GM19023 (cell line): ENCODE measurements at regions not wholly inside any gene's neighbourhood (a gene's known extent, or its start where the extent isn't known, plus 50 kb on each side); places are given as distances from the start of the nearest gene placed in this dataset.
"Not testable (repeated sequence)": the region's sequence is repeated elsewhere in the genome, so short reads cannot be mapped to it uniquely, and the experiment has no call there.

Experiments
- ATAC-seq: cut with Tn5 transposase; IDR thresholded peaks from one replicate; pipeline ENCODE4 v1.9.1; 2021; ENCODE audit warnings: mild to moderate bottlenecking, moderate library complexity; ENCODE audit not compliant: unreplicated experiment

DNA sequence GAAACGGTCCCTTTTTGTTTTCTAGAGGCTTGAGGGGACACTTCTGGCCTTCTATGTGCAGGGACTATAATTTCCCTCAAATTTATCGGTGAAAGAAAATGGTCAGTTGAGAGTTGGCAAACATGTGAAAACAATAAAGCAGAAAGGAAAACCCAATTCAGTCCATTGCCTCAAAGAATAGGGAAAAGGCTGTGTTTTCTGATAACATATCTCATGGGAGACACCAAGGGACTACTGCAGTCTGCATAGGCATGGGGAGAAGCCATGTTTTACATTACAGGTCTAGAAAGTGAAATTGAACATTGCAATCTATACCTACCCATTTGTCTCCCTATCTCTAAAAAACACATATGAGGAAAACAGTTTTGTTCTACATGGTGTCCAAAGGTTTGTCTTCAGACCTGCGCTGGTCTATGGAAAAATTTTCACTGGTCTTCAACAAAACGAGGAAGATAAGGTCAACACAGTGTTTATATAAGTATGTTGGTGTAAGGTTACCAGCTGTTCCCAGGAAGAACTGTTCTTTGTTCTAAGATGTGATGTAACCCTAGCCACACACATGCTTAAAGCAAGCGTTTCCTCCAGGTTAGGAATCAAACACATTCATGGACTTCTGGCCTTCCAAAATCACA is 179.7 kb downstream of the MREG start:
- ATAC-seq, result no peak

DNA sequence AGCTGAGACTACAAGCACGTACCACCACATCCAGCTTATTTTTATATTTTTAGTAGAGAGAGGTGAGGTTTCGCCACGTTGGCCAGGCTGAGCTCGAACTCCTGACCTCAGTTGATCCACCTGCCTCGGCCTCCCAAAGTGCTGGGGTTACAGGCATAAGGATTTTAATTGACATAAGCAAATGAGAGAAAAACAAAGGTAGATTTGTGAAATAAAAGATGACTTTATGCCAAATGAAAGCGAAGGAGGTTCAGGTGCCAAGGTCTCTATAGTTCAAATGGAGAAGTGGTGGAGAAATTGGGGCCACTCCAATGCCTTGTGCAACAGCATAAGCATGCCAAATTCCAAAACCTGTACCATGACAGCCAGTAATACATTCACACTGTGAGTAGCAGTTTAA is 180.6 kb downstream of the MREG start:
- ATAC-seq, result no peak

DNA sequence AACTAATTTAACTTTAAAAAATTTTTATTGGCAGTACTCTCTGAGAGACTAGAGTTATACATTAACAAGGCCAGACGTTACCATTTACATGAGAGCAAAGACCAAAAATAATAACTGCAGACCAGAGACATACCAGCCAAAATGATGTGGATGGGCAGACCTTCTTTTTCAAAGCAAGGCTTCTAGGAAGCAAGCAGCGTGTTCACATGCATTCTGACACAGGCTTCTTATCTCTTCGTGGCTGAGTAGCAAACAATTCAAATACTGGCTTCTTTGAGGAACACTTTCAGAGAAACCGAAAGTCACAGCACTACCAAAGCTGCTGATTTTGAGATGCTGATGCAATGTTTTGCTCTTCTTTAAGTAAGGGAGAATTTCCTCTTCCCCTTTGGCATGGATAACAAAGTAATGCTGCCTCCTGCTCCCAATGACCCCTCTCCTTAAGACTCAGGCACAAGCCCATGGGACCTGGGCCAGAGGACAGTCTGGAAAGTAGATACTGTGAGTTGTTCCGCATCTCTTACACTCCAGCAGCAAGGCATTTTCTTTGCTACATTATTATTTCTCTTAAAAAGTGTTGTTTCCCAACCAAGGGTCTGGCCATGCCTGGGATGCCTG is 181.9 kb downstream of the MREG start:
- no peak for ATAC-seq

DNA sequence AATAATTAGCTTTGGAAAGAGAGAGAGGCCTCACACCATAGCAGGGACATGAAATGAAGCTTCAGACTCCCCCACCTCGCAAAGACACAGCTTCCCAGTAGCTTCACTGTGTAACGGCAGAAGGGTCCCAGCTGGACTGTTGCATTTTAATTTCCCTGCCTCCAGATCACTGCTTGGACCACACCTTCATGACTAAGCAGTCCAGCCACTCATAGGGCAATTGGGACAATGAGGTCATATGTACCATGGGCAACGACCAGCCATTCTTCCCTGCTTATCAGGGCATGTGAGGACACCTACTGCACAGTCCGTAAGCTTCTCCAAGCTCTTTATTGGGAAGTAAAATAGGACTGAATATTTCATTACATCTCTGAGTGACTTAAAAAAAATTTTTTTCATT is 183.0 kb downstream of the MREG start:
- no peak for ATAC-seq

DNA sequence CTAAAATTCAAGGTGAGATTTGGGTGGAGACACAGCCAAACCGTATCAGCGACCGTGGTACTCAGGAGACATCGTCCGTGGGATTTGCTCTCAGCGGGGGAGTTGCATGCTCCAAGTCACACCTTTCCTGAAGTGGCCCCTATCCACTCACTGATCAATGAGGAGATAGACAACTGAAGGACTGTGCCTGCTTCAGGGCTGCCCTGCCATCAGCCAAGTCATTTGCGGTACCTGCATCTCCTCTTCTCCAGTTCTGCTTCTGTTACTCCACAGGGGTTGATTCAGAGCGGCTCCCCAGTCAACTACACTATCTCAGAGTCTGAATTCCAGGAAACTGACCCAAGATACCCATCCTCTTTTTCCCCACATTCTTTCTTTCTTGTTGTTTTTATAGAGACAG is 184.1 kb downstream of the MREG start:
- ATAC-seq, result no peak

DNA sequence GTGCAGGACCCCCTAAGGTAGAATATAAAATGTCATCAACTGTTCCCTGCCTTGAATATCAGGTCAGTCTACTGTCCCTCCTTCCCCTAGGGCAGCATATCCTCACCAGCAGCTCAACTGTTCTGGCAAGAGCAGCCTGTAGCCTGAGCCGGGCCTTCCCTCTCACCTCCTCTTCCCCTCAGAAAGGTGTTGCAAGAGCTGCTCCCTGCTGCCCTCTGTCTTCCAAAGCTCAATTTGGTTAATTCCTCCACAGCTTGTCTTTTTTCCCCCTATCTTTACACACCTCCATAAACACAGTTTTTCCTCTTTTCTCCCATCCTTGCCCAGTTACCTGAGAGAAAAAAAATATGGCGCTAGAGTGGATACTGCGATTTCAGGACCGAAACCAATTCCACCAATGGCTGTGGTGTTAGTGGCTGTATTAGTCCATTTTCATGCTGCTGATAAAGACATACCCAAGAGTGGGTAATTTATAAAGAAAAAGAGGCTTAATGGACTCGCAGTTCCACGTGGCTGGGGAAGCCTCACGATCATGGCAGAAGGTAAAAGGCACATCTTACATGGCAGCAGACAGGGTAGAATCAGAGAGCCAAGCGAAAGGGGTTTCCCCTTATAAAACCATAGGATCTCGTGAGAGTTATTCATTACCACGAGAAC is 184.7 kb downstream of the MREG start:
- ATAC-seq, result peak; percentile 93

DNA sequence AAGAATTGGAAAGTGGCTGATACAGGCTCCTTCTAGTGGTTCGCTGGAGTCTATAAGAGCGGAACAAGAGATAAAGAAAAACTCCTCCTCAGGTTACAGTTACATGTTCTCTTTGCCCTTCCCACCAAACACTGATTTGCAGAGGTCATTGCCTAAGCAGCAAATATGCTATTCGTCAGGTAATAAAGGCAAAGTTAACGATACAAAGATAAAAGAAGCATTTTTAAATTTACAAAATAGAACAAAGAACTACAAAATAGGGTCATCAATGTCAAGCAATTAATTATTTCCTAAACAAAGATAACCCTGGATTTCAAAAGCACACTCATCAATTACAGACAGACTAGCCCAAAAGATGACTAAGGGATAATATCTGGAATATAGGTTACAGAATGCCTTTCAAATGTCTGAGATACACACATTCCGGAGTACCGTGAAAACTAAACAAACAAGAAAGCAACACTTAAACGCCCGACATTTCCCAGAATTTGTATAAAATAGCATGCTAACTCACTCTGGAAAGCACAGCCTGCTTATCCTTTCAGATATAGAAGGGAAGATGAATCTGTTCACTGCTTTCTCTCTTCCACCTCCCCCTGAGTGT is 186.4 kb downstream of the MREG start:
- no peak for ATAC-seq

DNA sequence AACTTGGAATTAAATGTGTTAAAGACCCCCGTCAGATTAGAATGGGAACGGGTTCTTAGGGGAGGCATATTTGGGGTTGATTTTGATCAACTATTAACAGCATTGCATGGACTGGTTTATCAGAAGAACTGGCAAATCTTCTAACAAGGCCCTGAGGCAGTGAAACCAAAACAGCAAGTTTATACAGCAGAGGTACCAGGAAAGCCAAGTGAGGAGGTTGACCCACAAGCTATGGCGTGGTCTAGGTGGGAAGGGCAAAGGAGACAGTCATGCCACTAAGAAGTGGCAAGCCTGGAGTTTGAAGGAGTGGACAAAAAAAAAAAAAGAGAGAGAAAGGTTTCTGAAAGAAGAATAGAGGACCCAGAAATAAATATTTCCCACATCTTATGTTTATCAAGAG is 187.0 kb downstream of the MREG start:
- ATAC-seq, result no peak

DNA sequence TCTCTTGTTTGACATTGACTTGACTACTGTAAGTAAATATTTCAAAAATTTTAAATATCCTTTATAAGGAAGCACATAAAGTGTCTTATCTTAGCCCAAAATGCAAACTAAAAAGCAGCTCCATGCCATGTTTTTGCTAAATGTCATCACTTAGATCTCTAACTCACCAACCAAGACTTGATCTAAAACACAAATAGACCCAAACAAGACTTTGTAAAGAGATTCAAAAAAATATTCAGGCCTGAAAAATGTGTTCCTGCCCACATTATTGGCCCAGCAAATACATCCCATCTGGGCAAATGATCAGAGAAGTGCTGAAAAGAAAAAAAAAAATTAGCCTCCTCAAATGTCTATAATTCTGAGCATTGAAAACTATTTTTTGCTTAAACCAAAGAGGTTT is 187.6 kb downstream of the MREG start:
- ATAC-seq, result no peak

DNA sequence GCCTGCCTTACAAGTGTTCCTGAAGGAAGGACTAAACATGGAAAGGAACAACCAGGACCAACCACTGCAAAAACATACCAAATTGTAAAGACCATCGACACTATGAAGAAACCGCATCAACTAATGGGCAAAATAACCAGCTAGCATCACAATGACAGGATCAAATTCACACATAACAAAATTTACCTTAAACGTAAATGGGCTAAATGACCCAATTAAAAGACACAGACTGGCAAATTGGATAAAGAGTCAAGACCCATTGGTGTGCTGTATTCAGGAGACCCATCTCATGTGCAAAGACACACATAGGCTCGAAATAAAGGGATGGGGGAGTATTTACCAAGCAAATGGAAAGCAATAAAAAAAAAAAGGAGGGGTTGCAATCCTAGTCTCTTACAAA is 192.1 kb downstream of the MREG start:
- not testable (repeated sequence) for ATAC-seq

DNA sequence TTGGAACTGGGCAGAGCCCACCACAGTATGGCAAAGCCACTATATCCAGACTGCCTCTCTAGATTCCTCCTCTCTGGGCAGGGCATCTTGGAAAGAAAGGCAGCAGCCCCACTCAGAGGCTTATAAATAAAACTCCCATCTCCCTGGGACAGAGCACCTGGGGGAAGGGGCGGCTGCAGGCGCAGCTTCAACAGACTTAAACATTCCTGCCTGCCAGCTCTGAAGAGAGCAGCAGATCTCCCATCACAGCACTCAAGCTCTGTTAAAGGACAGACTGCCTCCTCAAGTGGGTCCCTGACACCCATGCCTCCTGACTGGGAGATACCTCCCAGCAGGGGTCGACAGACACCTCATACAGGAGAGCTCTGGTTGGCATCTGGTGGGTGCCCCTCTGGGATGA is 193.6 kb downstream of the MREG start:
- ATAC-seq, result not testable (repeated sequence)

DNA sequence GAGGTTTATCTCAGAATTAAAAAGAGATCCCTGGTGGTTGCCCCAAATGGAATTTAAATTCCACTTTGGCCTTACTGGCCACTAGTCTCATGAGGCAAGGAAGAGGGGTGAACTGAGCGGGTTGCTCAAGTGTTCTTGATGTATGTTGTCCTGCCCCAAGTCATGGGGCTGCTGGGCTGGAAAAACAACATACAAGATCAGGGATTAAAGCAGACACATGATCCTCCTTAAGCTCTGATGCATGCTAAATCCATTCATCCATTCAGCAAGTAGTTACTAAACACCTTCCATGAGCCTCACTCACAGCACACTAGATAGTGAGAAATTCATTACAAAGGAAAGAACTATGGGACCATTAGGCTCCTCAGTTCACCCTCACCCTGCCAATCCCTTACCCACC is 196.3 kb downstream of the MREG start:
- ATAC-seq, result no peak

DNA sequence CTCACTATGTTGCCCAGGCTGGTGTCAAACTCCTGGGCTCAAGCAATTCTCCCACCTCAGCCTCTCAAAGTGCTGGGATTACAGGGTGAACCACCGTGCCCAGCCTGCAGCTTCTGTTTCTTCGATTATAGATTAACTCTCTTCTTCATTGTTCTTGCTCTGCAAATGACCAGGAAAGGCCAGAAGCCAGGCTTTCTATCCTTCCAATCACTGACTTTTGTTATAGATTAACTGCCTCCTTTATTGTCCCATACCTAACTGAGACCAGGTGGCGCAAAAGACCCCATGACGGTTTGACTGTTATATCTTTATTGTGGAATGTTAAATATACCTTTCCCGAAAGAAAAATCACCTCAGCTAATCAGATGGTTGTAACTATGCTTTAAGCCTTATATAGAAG is 196.9 kb downstream of the MREG start:
- no peak for ATAC-seq

DNA sequence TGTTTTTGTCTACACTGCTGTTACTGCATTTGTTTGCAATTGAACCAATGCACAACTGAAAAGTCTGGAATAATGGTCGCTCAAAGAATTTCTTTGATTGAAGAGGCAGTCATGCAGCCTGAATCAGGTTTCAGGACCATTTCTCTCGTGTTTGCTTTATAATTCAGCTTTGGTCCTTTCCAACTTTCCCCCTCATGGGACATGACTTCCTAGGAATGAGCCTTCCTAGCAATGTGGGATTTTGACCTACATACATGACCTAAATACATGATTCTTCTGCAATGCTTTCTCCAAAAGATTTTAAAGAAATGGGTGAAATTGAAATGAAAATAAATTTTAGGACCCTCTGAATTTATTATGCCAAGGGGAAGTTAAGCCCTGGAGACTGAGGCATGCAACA is 197.4 kb downstream of the MREG start:
- no peak for ATAC-seq

DNA sequence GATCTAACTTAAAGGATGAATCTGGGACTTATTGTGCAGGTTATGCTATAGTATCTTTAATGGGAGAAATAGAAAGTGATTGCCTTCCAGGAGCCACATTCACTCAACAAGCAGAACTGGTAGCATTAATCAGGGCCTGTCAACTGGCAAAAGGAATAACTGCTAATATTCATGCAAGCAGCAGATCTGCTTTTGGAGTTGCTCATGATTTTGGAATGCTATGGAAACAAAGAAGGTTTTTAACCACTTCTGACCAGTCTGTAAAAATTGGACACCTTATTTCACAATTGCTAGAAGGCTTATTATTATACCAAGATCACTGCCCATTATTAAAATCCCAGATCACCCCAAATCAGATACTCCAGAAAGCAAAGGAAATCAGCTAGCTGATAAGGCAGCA is 200.4 kb downstream of the MREG start:
- ATAC-seq, result no peak

DNA sequence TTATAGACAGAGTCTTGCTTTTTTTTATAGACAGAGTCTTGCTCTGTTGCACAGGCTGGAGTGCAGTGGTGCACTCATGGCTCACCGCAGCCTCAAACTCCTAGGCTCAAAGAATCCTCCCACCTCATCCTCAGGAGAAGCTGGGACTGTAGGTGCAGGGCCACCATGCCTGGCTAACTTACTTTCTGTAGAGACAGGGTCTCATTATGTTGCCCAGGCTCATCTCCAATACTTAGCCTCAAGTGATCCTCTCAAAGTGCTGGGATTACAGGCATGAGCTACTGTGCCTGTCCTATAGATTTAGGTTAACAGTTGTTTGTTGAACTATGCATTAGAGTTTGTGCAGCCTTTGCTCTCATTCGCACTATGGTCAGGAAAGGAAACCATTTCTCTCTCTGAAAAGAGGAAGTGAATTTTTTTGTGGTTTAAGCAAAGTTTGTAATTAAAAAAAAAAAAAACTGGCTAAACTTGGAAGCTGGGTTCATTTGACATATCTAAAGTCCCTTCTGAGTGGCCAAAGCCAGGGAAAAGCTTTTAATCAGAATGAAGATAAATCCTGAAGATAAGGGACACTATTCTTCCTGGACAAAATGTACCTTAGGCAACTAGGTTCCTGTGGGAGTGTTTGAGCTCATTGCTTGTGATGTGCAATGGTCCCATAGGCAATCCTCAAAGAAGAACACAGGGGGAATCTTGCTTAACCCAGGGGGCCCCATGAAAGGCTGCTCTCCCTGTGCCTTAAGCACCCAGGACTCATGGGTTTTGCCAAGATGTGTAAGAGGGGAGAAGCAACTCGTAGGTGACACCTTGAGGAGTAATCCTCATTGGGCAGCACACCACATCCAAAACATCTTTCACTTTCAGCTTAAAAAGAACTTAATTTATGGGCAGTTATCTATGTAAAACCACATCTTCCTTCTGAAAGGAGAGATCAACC is 201.7 kb downstream of the MREG start:
- peak; percentile 97 for ATAC-seq

DNA sequence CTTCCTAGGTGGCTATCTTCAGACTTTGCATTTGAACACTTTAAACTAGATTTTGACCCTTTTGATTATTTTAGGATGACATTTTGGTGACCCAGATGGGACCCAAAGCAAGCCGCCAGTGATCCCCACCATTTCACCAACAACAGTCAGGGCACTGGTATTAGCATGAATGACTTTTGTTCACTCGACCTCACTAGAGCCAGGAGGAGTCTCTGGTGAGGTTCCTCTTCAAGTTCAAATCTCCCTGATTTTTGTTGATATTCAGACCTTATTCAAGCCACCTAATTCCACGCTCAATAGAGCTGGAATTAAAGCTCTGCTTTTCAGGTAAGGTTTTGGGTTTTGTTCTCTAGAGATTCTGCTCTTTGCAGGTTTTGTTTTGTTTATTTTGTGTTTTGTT is 202.3 kb downstream of the MREG start:
- ATAC-seq, result peak; percentile 23

DNA sequence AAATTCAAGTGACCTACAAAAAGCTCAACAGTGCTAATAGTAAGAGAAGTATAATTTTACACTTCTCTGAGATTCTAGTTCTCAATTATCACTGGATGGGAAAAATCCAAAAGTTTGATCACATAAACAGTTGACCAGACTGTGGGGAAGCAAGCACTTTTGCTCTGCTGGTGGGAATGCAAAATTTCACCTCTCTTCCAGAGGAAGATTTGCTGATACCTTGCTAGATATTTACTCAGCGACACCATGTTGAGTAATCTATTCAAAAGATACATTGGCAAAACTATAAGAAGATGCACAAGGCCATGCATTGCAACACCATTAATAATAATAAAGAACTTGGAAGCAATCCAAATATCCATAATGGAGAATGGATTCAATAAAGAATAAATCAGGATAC is 204.4 kb downstream of the MREG start:
- no peak for ATAC-seq

DNA sequence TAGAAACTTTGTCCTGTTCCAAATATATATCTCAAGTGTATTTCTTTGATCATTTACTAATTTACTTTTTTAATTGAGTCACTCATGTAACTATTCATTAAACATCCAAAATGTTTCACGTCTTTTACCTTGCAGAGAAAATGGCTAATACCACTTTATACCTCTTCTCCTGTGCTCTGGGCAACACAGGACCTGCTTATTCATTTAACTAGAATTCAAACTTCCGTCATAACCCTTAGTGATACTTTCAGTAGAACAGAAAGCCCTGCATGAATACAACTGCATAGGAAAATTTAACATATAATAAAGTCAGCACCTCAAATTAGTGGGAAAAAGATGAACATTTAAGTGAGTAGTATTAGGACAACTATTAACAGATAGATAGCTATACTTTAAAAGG is 205.2 kb downstream of the MREG start:
- ATAC-seq, result no peak

DNA sequence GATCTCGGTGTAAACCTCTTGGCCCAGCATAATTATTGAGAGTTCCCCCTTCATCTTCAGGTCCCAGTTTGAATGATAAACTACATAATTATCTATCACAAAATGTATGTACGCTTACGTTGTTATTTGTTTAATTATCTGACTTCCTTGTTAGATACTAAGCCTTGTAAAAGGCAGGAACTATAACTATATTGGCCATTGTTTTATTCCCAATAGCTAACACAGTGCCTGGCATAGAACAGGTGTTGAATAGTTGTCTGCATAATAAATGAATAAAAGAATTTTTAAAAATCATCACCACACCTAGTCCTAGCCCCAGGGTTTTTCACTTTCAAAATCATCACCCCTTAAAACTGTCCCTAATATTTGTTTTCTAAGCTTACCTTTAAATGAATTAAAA is 207.9 kb downstream of the MREG start:
- no peak for ATAC-seq

DNA sequence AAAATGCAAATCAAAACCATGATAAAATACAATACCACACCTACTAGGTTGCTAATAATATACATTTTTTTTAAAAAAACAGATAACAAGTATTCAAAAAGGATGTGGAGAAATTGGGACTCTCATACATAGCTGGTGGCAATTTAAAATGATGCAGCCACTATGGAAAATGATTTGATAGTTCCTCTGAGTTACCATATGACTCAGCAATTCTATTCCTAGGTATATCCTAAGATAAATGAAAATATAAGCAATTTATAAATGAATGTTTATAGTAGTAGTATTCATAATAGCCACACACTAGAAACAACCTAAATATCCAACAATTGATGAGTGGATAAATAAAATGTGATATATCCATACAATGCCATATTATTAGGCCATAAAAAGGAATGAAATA is 210.2 kb downstream of the MREG start:
- ATAC-seq, result no peak
